IMR-90 (cell line): ENCODE measurements at regions not wholly inside any gene's neighbourhood (a gene's known extent, or its start where the extent isn't known, plus 50 kb on each side); places are given as distances from the start of the nearest gene placed in this dataset.
A peak's percentile ranks its signal among the peaks of the same experiment; 100 is the strongest.

Experiments used
- ATAC-seq: fragments of 200-7000 bp; cut with Tn5 transposase; 2 replicates; pipeline ENCODE4 v1.9.1; 2020; ENCODE audit warnings: low read depth, mild to moderate bottlenecking, moderate library complexity
- BruUV-seq: library from RNA; stranded (reverse); fragments of 400-500 nt; replicated peaks from 2 replicates; lab custom pipeline; 2021; lab: Mats Ljungman, UMichigan
- CTCF ChIA-PET: fragments of 300-600 bp; formaldehyde crosslinking; extraction: SDS; loops from one replicate; lab custom pipeline; 2021; ENCODE audit warnings: antibody characterized with exemption; lab: Yijun Ruan, JAX
- POLR2A ChIA-PET: fragments of 300-600 bp; sonication (Branson Sonifier 250); formaldehyde crosslinking; loops from one replicate; lab custom pipeline; 2022; ENCODE audit warnings: antibody characterized with exemption; ENCODE audit not compliant: unreplicated experiment; lab: Charles Lee
- DNase-seq: peaks from one replicate; pipeline ENCODE4 v3.0.0; 2013
- H2AFZ ChIP-seq: replicated peaks from 2 replicates; pipeline ENCODE3; 2013; ENCODE audit warnings: low read length, mild to moderate bottlenecking; ENCODE audit not compliant: poor library complexity
- H2AK5ac ChIP-seq: 2 replicates; pipeline ENCODE4 v1.6.1; 2013; ENCODE audit warnings: low read depth, low read length, inconsistent platforms
- H2AK9ac ChIP-seq: replicated peaks from 2 replicates; pipeline ENCODE3; 2013; ENCODE audit warnings: mild to moderate bottlenecking, low read depth, low read length, moderate library complexity; ENCODE audit not compliant: poor library complexity
- H2BK120ac ChIP-seq: 2 replicates; pipeline ENCODE4 v1.6.1; 2013; ENCODE audit warnings: low read depth, low read length, inconsistent platforms
- H2BK15ac ChIP-seq: 3 replicates; pipeline ENCODE4 v1.6.1; 2013; ENCODE audit warnings: low read depth, low read length, inconsistent platforms
- H2BK20ac ChIP-seq: 2 replicates; pipeline ENCODE4 v1.6.1; 2013; ENCODE audit warnings: low read depth, mild to moderate bottlenecking, inconsistent platforms, low read length, moderate library complexity
- H2BK5ac ChIP-seq: 2 replicates; pipeline ENCODE4 v1.6.1; 2013; ENCODE audit warnings: mild to moderate bottlenecking, low read depth, low read length, inconsistent platforms; ENCODE audit not compliant: poor library complexity, severe bottlenecking
- H3K14ac ChIP-seq: replicated peaks from 2 replicates; pipeline ENCODE4 v1.6.1; 2013; ENCODE audit warnings: low read depth, low read length, inconsistent platforms
- H3K18ac ChIP-seq: 2 replicates; pipeline ENCODE4 v1.6.1; 2013; ENCODE audit warnings: low read depth, low read length, control low read depth
- H3K23ac ChIP-seq: 2 replicates; pipeline ENCODE4 v1.6.1; 2013; ENCODE audit warnings: low read depth, low read length, inconsistent platforms
- H3K27ac ChIP-seq: 2 replicates; pipeline ENCODE4 v1.5.1; 2013; ENCODE audit warnings: mild to moderate bottlenecking, control low read depth, low read length; ENCODE audit not compliant: insufficient read depth
- H3K27me3 ChIP-seq: 2 replicates; pipeline ENCODE4 v1.6.1; 2013; ENCODE audit warnings: low read length; ENCODE audit not compliant: control insufficient read depth, insufficient read depth
- H3K36me3 ChIP-seq: 2 replicates; pipeline ENCODE4 v1.6.1; 2013; ENCODE audit warnings: low read length, mixed read lengths; ENCODE audit not compliant: control insufficient read depth, insufficient read depth
- H3K4ac ChIP-seq: 2 replicates; pipeline ENCODE4 v1.6.1; 2013; ENCODE audit warnings: low read depth, low read length, inconsistent platforms
- H3K4me1 ChIP-seq: 2 replicates; pipeline ENCODE4 v1.6.1; 2013; ENCODE audit warnings: low read length, mixed read lengths; ENCODE audit not compliant: control insufficient read depth, insufficient read depth
- H3K4me2 ChIP-seq: 2 replicates; pipeline ENCODE4 v1.6.1; 2013; ENCODE audit warnings: low read depth, mild to moderate bottlenecking, control low read depth, low read length, moderate library complexity
- H3K4me3 ChIP-seq: 2 replicates; pipeline ENCODE4 v1.5.1; 2013; ENCODE audit warnings: low read depth, mild to moderate bottlenecking, control low read depth, low read length, moderate library complexity; ENCODE audit not compliant: insufficient read depth
- H3K56ac ChIP-seq: 2 replicates; pipeline ENCODE4 v1.6.1; 2013; ENCODE audit warnings: low read length, inconsistent platforms; ENCODE audit not compliant: insufficient read depth; ENCODE audit errors: extremely low read depth
- H3K79me1 ChIP-seq, 2 experiments: 2 replicates each; pipeline ENCODE4 v1.6.1; 2013; ENCODE audit warnings: low read length in 2 of 2, inconsistent platforms in 1 of 2, low read depth in 1 of 2
- H3K9ac ChIP-seq: 2 replicates; pipeline ENCODE4 v1.6.1; 2013; ENCODE audit warnings: low read depth, low read length, control low read depth
- H3K9me1 ChIP-seq: 2 replicates; pipeline ENCODE4 v1.6.1; 2013; ENCODE audit warnings: low read length, inconsistent platforms; ENCODE audit not compliant: insufficient read depth
- H3K9me3 ChIP-seq: 2 replicates; pipeline ENCODE4 v1.6.1; 2013; ENCODE audit warnings: low read length; ENCODE audit not compliant: control insufficient read depth, insufficient read depth
- H4K20me1 ChIP-seq: 2 replicates; pipeline ENCODE4 v1.6.1; 2013; ENCODE audit warnings: low read length, inconsistent platforms; ENCODE audit not compliant: insufficient read depth
- H4K5ac ChIP-seq: 2 replicates; pipeline ENCODE4 v1.6.1; 2013; ENCODE audit warnings: mild to moderate bottlenecking, low read depth, low read length, control low read depth
- H4K8ac ChIP-seq, 2 experiments: 2 replicates each; pipeline ENCODE4 v1.6.1; 2013; ENCODE audit warnings: low read depth in 2 of 2, low read length in 2 of 2, control low read depth in 1 of 2, inconsistent platforms in 1 of 2
- H4K91ac ChIP-seq: 2 replicates; pipeline ENCODE4 v1.6.1; 2013; ENCODE audit warnings: low read depth, low read length, inconsistent platforms; ENCODE audit not compliant: insufficient read depth
- CEBPB ChIP-seq: IDR thresholded peaks from 2 replicates; pipeline ENCODE4 v1.6.1; 2012; ENCODE audit warnings: low read depth, low read length, improper control_type of control experiment
- POLR2A ChIP-seq: IDR thresholded peaks from 2 replicates; pipeline ENCODE4 v1.6.1; 2012; ENCODE audit warnings: mild to moderate bottlenecking, low read depth, low read length
- RAD21 ChIP-seq: IDR thresholded peaks from 2 replicates; pipeline ENCODE4 v1.6.1; 2012; ENCODE audit warnings: low read length, improper control_type of control experiment
- SMC3 ChIP-seq: fragments of 150-350 bp; IDR thresholded peaks from 2 replicates; pipeline ENCODE4 v1.6.1; 2016; ENCODE audit warnings: low read depth, mild to moderate bottlenecking, antibody characterized with exemption, low read length, moderate library complexity
- WGBS, 2 experiments: methylation state at CpG; one replicate each; pipeline versions ENCODE4 v1.1.5 to v1.1.7; 2013; ENCODE audit warnings: missing lambda C conversion rate in 2 of 2; ENCODE audit not compliant: insufficient read length in 1 of 2; ENCODE audit errors: extremely low coverage in 2 of 2; 5-methylcytosine and 5-hydroxymethylcytosine counted together
- dilution Hi-C: fragments of 300-500 bp; cut with HindIII; formaldehyde crosslinking; loops from one replicate; pipeline ENCODE4 v1.14.3; 2018; ENCODE audit warnings: low sequenced_read_pairs; ENCODE audit not compliant: unreplicated experiment
- in situ Hi-C: fragments of 300-500 bp; cut with MboI; formaldehyde crosslinking; loops from 3 replicates; pipeline ENCODE4 v1.14.3; 2019; ENCODE audit warnings: low sequenced_read_pairs, inconsistent platforms, mixed read lengths
- intact Hi-C: fragments of 100-400 bp; cut with micrococcal nuclease; formaldehyde crosslinking; loops from 2 replicates; pipeline ENCODE4 v1.10.0; 2022
- TF ChIP-seq, protein P1 (sequence below): conservative IDR thresholded peaks from 2 replicates; pipeline ENCODE4 v1.5.1; 2012; ENCODE audit warnings: mild to moderate bottlenecking, low read depth, low read length, improper control_type of control experiment
- TF ChIP-seq, protein P2 (sequence below): fragments of 150-350 bp; IDR thresholded peaks from 2 replicates; pipeline ENCODE4 v1.6.1; 2016; ENCODE audit warnings: low read depth, mild to moderate bottlenecking, low read length, moderate library complexity, borderline replicate concordance

DNA sequence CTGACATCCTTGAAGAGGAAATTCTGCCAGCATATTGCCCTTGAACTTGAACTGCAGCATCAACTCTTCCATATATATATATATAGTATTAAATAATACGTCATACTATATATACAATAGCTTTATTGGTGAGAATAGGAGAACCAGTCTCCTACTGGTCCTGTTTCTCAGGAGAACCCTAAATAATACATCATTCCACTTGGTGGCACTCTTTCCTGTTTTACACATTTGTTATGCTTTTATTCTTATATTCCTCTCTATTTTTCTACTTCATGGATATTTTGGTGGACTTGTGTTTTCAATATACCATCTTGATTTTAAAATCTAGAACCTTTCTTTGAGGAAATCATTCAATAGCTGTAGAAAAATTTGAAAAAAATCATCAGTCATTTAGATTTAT lies 193.3 kb downstream of the TRPC6 start:
- POLR2A ChIA-PET, result no interaction called here
- dilution Hi-C loops, result no loop called here

More for the DNA sequence above, 193.3 kb downstream of the TRPC6 start:
- no peaks in the 10 kb centered on the region for H3K36me3 ChIP-seq
- no peak overlapping the region for H2BK15ac ChIP-seq
- ATAC-seq (peak; percentile 44; the same call in 1 of the 2 replicates), DNase-seq (peak; percentile 19)
- intact Hi-C loops (loop anchor here (1.0 kb wide), 1 partner anchor 46 kb away; no protein-coding TSS in a partner anchor), in situ Hi-C loops (no loop called here)
- no TSS peak for BruUV-seq
- no peak overlapping the region for H4K91ac ChIP-seq
- CTCF ChIA-PET, result interaction anchor here (0.7 kb wide), 1 partner anchor 44 kb away, joined by 6 read pairs; no protein-coding TSS in a partner anchor
- no peak overlapping the region for H2BK5ac ChIP-seq
- no peak overlapping the region for H2AK5ac ChIP-seq
- no peak overlapping the region for H3K56ac ChIP-seq
- TF ChIP-seq RAD21 (peak; percentile 32; the same call in 1 of the 2 replicates), CEBPB (no peak), SMC3 (peak; percentile 22; the same call in 1 of the 2 replicates), POLR2A (no peak)
- TF ChIP-seq, protein P1, sequence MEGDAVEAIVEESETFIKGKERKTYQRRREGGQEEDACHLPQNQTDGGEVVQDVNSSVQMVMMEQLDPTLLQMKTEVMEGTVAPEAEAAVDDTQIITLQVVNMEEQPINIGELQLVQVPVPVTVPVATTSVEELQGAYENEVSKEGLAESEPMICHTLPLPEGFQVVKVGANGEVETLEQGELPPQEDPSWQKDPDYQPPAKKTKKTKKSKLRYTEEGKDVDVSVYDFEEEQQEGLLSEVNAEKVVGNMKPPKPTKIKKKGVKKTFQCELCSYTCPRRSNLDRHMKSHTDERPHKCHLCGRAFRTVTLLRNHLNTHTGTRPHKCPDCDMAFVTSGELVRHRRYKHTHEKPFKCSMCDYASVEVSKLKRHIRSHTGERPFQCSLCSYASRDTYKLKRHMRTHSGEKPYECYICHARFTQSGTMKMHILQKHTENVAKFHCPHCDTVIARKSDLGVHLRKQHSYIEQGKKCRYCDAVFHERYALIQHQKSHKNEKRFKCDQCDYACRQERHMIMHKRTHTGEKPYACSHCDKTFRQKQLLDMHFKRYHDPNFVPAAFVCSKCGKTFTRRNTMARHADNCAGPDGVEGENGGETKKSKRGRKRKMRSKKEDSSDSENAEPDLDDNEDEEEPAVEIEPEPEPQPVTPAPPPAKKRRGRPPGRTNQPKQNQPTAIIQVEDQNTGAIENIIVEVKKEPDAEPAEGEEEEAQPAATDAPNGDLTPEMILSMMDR, result peak; percentile 45
- TF ChIP-seq, protein P2, sequence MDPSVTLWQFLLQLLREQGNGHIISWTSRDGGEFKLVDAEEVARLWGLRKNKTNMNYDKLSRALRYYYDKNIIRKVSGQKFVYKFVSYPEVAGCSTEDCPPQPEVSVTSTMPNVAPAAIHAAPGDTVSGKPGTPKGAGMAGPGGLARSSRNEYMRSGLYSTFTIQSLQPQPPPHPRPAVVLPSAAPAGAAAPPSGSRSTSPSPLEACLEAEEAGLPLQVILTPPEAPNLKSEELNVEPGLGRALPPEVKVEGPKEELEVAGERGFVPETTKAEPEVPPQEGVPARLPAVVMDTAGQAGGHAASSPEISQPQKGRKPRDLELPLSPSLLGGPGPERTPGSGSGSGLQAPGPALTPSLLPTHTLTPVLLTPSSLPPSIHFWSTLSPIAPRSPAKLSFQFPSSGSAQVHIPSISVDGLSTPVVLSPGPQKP, result no peak
- no peak overlapping the region for H2BK20ac ChIP-seq
- H3K4me1 ChIP-seq, result no peaks in the 10 kb centered on the region
- H3K4ac ChIP-seq, result no peak overlapping the region
- H3K4me3 ChIP-seq, result no peak overlapping the region
- H3K9me3 ChIP-seq, result no peaks in the 10 kb centered on the region
- no peaks in the 10 kb centered on the region for H3K79me1 ChIP-seq
- H3K18ac ChIP-seq, result no peak overlapping the region
- no peaks in the 10 kb centered on the region for H3K9me1 ChIP-seq
- H4K5ac ChIP-seq, result no peak overlapping the region
- no peak overlapping the region for H3K27ac ChIP-seq
- H2AFZ ChIP-seq, result no peak overlapping the region
- H2AK9ac ChIP-seq, result no peak overlapping the region
- H3K4me2 ChIP-seq, result no peak overlapping the region
- no peak overlapping the region for H3K23ac ChIP-seq
- no peaks in the 10 kb centered on the region for H4K20me1 ChIP-seq
- H4K8ac ChIP-seq, result no peak overlapping the region
- no peak overlapping the region for H3K9ac ChIP-seq
- no peaks in the 10 kb centered on the region for H3K27me3 ChIP-seq
- no peak overlapping the region for H2BK120ac ChIP-seq
- WGBS, 2 experiments, result no CpG with 5 or more reads among the region's 1 CpG
- H3K14ac ChIP-seq, result no peak overlapping the region
